PC-3 (cell line): ENCODE measurements at regions not wholly inside any gene's neighbourhood (a gene's known extent, or its start where the extent isn't known, plus 50 kb on each side); places are given as distances from the start of the nearest gene placed in this dataset.

Experiments used
- ATAC-seq: fragments of 200-7000 bp; cut with Tn5 transposase; 2 replicates; pipeline ENCODE4 v1.9.1; 2020; ENCODE audit warnings: mild to moderate bottlenecking, moderate library complexity
- BruUV-seq: library from RNA; stranded (reverse); fragments of 400-500 nt; replicated peaks from 2 replicates; lab custom pipeline; 2021; lab: Mats Ljungman, UMichigan
- CTCF ChIA-PET: fragments of 300-600 bp; sonication (Branson Sonifier 250); formaldehyde crosslinking; loops from one replicate; lab custom pipeline; 2022; ENCODE audit warnings: antibody characterized with exemption; lab: Charles Lee
- POLR2A ChIA-PET: fragments of 300-600 bp; sonication (Branson Sonifier 250); formaldehyde crosslinking; loops from one replicate; lab custom pipeline; 2022; ENCODE audit warnings: antibody characterized with exemption; ENCODE audit not compliant: unreplicated experiment; lab: Charles Lee
- DNase-seq: peaks from one replicate; pipeline ENCODE4 v3.0.0-alpha.2; 2015
- H2AFZ ChIP-seq: fragments of 300-600 bp; sonication (generic); 2 replicates; pipeline ENCODE4 v1.6.0; 2016; ENCODE audit warnings: antibody characterized with exemption, low read length
- H3F3A ChIP-seq: fragments of 300-600 bp; sonication (generic); one replicate; pipeline ENCODE4 v1.6.0; 2017; ENCODE audit warnings: antibody characterized with exemption, low read length, control low read depth, mild to moderate bottlenecking; ENCODE audit not compliant: unreplicated experiment
- H3K27ac ChIP-seq: fragments of 300-600 bp; sonication (generic); 2 replicates; pipeline ENCODE4 v1.5.1; 2016; ENCODE audit warnings: mild to moderate bottlenecking, low read length
- H3K27me3 ChIP-seq: fragments of 300-600 bp; sonication (generic); 2 replicates; pipeline ENCODE4 v1.6.1; 2016; ENCODE audit warnings: low read length, mixed read lengths
- H3K36me3 ChIP-seq: fragments of 300-600 bp; sonication (generic); 2 replicates; pipeline ENCODE4 v1.6.1; 2016; ENCODE audit warnings: low read depth, mixed run types, low read length, mixed read lengths
- H3K4me1 ChIP-seq: fragments of 300-600 bp; sonication (generic); 2 replicates; pipeline ENCODE4 v1.5.1; 2016; ENCODE audit warnings: low read length; ENCODE audit not compliant: insufficient read depth
- H3K4me2 ChIP-seq: fragments of 300-600 bp; sonication (generic); 2 replicates; pipeline ENCODE4 v1.6.0; 2016; ENCODE audit warnings: low read length
- H3K4me3 ChIP-seq: fragments of 300-600 bp; sonication (generic); 2 replicates; pipeline ENCODE4 v1.5.1; 2016; ENCODE audit warnings: mild to moderate bottlenecking, low read length, mixed read lengths
- H3K79me2 ChIP-seq: fragments of 300-600 bp; sonication (generic); 2 replicates; pipeline ENCODE4 v1.6.1; 2017; ENCODE audit warnings: low read length, mixed read lengths
- H3K9ac ChIP-seq: fragments of 300-600 bp; sonication (generic); 2 replicates; pipeline ENCODE4 v1.6.0; 2016; ENCODE audit warnings: mild to moderate bottlenecking, low read length
- H3K9me2 ChIP-seq: fragments of 300-600 bp; sonication (generic); replicated peaks from 2 replicates; pipeline ENCODE4 v1.6.1; 2016; ENCODE audit warnings: mixed run types, low read length, mixed read lengths
- H3K9me3 ChIP-seq: fragments of 300-600 bp; sonication (generic); 2 replicates; pipeline ENCODE4 v1.6.1; 2016; ENCODE audit warnings: low read length, mixed read lengths
- H4K20me1 ChIP-seq: fragments of 300-600 bp; sonication (generic); 2 replicates; pipeline ENCODE4 v1.6.1; 2016; ENCODE audit warnings: low read length, mixed read lengths
- EZH2 ChIP-seq: fragments of 300-600 bp; sonication (generic); IDR thresholded peaks from one replicate; pipeline ENCODE4 v1.6.1; 2017; ENCODE audit warnings: antibody characterized with exemption, mild to moderate bottlenecking, low read length; ENCODE audit not compliant: unreplicated experiment
- EZH2phosphoT487 ChIP-seq: fragments of 300-600 bp; sonication (generic); IDR thresholded peaks from 2 replicates; pipeline ENCODE4 v1.6.1; 2018; ENCODE audit warnings: mild to moderate bottlenecking, antibody characterized with exemption, low read length, borderline replicate concordance
- intact Hi-C: fragments of 100-400 bp; cut with micrococcal nuclease; formaldehyde crosslinking; loops from 2 replicates; pipeline ENCODE4 v1.9.0; 2023
- TF ChIP-seq, protein P1 (sequence below): fragments of 300-600 bp; sonication (generic); conservative IDR thresholded peaks from 2 replicates; pipeline ENCODE4 v1.5.1; 2017; ENCODE audit warnings: antibody characterized with exemption, low read depth, mild to moderate bottlenecking, low read length

DNA sequence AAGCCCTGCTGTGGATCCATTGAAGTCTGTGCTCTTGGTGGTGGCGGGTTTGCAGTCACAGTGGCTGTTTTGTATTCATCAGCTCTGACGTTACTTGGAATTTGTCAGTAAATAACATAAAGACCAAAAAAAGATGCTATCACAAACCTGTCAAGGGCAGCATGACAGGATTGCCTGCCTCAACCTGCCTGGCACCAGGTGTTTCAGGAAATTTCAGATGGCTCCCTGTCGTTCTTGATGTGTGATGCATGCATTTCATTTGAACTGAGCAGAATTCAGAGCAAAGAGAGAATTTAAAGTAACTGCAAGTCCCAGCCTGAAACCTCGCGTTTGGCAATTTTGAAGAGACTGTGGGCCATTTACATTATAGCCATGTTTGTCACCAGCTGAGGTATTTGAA is 50.3 kb upstream of the EPC2 start:
- no peak for DNase-seq
- Histone ChIP-seq H3K79me2 (no peaks in the 10 kb centered on the region), H3K4me2 (no peak overlapping the region), H3K36me3 (no peaks in the 10 kb centered on the region), H2AFZ (no peak overlapping the region), H3K27ac (no peak overlapping the region), H3K4me3 (no peak overlapping the region), H3F3A (no peaks in the 10 kb centered on the region), H4K20me1 (no peaks in the 10 kb centered on the region), H3K27me3 (no peaks in the 10 kb centered on the region), H3K4me1 (no peaks in the 10 kb centered on the region), H3K9me3 (no peaks in the 10 kb centered on the region), H3K9ac (no peak overlapping the region), H3K9me2 (no peaks in the 10 kb centered on the region)
- ChIA-PET POLR2A (no interaction called here), CTCF (no interaction called here)
- no TSS peak for BruUV-seq
- TF ChIP-seq, protein P1, sequence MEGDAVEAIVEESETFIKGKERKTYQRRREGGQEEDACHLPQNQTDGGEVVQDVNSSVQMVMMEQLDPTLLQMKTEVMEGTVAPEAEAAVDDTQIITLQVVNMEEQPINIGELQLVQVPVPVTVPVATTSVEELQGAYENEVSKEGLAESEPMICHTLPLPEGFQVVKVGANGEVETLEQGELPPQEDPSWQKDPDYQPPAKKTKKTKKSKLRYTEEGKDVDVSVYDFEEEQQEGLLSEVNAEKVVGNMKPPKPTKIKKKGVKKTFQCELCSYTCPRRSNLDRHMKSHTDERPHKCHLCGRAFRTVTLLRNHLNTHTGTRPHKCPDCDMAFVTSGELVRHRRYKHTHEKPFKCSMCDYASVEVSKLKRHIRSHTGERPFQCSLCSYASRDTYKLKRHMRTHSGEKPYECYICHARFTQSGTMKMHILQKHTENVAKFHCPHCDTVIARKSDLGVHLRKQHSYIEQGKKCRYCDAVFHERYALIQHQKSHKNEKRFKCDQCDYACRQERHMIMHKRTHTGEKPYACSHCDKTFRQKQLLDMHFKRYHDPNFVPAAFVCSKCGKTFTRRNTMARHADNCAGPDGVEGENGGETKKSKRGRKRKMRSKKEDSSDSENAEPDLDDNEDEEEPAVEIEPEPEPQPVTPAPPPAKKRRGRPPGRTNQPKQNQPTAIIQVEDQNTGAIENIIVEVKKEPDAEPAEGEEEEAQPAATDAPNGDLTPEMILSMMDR, result no peak
- TF ChIP-seq EZH2 (no peak), EZH2phosphoT487 (no peak)
- intact Hi-C loops, result no loop called here
- ATAC-seq, result no peak
